ENCODE measurements at regions not wholly inside any gene's neighbourhood (a gene's known extent, or its start where the extent isn't known, plus 50 kb on each side); places are given as distances from the start of the nearest gene placed in this dataset.
"Not testable (repeated sequence)": the region's sequence is repeated elsewhere in the genome, so short reads cannot be mapped to it uniquely, and the experiment has no call there.

DNA sequence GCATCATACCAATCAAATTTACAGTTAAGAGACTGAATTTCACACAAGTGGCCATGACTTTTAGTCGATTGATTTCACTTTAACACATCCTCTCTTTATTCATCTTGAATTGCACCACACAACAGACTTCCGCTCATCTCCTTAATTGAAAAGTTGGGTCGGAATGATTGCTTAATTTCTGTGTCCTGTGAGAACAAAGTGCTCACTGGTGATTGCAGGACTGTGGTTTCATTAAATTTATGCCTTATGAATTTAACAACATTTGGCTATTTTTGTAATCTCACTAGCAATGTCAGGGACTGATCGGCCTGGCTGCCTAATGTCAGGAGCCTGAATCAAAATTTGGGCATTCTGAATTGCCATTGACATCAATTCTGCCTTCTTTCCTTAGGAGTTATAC is 1447.3 kb upstream of the ACO1 start:
- CTCF ChIA-PET = no interaction called here

DNA sequence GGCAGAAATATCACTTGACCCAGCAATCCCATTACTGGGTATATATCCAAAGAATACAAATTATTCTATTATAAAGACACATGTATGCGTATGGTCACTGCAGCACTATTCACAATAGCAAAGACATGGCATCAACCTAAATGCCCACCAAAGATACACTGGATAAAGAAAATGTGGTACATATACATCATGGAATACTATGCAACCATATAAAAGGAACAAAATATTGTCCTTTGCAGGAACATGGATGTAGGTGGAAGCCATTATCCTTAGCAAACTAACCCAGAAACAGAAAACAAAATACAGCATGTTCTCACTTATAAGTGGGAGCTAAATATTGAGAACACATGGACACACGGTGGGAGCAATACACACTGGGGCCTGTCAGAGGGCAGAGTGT is 1441.6 kb upstream of the ACO1 start:
- H3K4me1 ChIP-seq; H3K4me1 Mint-ChIP-seq (ENCODE audit: low read depth, unreplicated experiment); H3K4me3 ChIP-seq (ENCODE audit: low read depth, low read length); H3K36me3 ChIP-seq (ENCODE audit: control insufficient read depth, insufficient read depth, low read length); H3K4me3 Mint-ChIP-seq (ENCODE audit: unreplicated experiment); POLR2A ChIA-PET; H3K9me3 ChIP-seq; BruUV-seq (replicated peaks); H3K9me3 Mint-ChIP-seq (ENCODE audit: unreplicated experiment); DNase-seq; intact Hi-C loops (cut with micrococcal nuclease; ENCODE audit: unreplicated experiment); H3K27me3 Mint-ChIP-seq (ENCODE audit: insufficient read depth, unreplicated experiment); H3K27ac Mint-ChIP-seq (ENCODE audit: unreplicated experiment); H3K27me3 ChIP-seq (replicated peaks; ENCODE audit: control insufficient read depth, insufficient read depth, low read length); CTCF ChIA-PET; H3K36me3 Mint-ChIP-seq (ENCODE audit: insufficient read depth, unreplicated experiment): not testable (repeated sequence)

More for the DNA sequence above, 1447.3 kb upstream of the ACO1 start:
- Mint-ChIP-seq H3K4me3 (ENCODE audit: unreplicated experiment) (no peak overlapping the region), H3K9me3 (ENCODE audit: unreplicated experiment) (no peaks in the 10 kb centered on the region), H3K36me3 (ENCODE audit: insufficient read depth, unreplicated experiment) (no peaks in the 10 kb centered on the region), H3K27me3 (ENCODE audit: insufficient read depth, unreplicated experiment) (no peaks in the 10 kb centered on the region), H3K27ac (ENCODE audit: unreplicated experiment) (no peak overlapping the region), H3K4me1 (ENCODE audit: low read depth, unreplicated experiment) (no peaks in the 10 kb centered on the region)
- H3K4me3 ChIP-seq (ENCODE audit: low read depth, low read length) = no peak overlapping the region
- no peaks in the 10 kb centered on the region for H3K9me3 ChIP-seq
- POLR2A ChIA-PET = no interaction called here
- H3K27me3 ChIP-seq (replicated peaks; ENCODE audit: control insufficient read depth, insufficient read depth, low read length) = no peaks in the 10 kb centered on the region
- intact Hi-C loops (cut with micrococcal nuclease; ENCODE audit: unreplicated experiment) = no loop called here
- TF ChIP-seq CTCF (IDR thresholded peaks at IDR 0.05; ENCODE audit: insufficient read depth in 1 of 2, low read depth in 1 of 2, low read length in 1 of 2, severe bottlenecking in 1 of 2, unreplicated experiment in 1 of 2) = no peak
- H3K36me3 ChIP-seq (ENCODE audit: control insufficient read depth, insufficient read depth, low read length) = no peaks in the 10 kb centered on the region
- no peaks in the 10 kb centered on the region for H3K4me1 ChIP-seq
- BruUV-seq (replicated peaks) = no TSS peak
- DNase-seq = no peak

DNA sequence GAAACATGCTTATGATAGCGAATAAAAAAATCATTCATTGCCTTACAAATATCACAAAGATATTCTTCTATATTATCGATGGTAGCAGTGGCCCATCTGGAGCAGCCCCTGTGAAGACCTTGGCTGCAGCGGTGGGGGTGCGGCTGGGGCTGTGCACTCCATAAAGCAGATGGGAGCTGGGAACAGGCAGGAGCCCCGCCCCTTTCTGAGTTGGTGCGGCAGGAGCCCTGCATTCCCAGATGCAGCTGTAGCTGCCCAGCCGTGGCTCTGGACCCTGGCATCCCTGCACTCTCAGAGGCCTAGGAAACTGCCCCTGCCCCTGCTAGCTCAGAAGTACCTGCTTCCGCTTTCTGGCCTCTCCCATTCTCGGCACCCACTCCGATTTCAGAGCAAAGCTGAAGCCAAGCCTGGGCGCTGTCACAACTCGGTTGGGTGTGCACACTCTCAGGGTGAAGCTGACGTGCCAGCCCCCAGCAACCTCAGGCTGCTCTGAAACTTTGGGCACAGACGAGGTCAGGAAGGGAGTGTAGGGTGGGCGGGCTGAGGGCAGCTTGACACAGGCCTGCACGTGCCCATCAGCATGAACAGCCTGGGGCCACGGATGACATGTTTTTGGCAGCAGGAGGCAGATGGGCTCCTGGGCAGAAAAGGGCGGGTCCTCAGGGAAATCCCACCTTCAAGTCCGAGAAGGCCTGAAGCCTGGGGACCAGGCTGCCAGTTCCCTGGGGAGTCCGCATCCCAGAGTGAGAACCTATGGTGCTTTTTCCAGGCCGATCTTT is 1440.8 kb upstream of the ACO1 start:
- Mint-ChIP-seq H3K4me3 (ENCODE audit: unreplicated experiment) (no peak overlapping the region), H3K4me1 (ENCODE audit: low read depth, unreplicated experiment) (no peaks in the 10 kb centered on the region), H3K27ac (ENCODE audit: unreplicated experiment) (no peak overlapping the region), H3K9me3 (ENCODE audit: unreplicated experiment) (no peaks in the 10 kb centered on the region), H3K27me3 (ENCODE audit: insufficient read depth, unreplicated experiment) (peaks cover 3% of the 10 kb centered on the region), H3K36me3 (ENCODE audit: insufficient read depth, unreplicated experiment) (no peaks in the 10 kb centered on the region)
- intact Hi-C loops (cut with micrococcal nuclease; ENCODE audit: unreplicated experiment) = no loop called here
- BruUV-seq (replicated peaks) = no TSS peak
- Histone ChIP-seq H3K4me3 (ENCODE audit: low read depth, low read length) (no peak overlapping the region), H3K27me3 (replicated peaks; ENCODE audit: control insufficient read depth, insufficient read depth, low read length) (no peaks in the 10 kb centered on the region), H3K4me1 (no peaks in the 10 kb centered on the region), H3K36me3 (ENCODE audit: control insufficient read depth, insufficient read depth, low read length) (no peaks in the 10 kb centered on the region), H3K9me3 (no peaks in the 10 kb centered on the region; the same call in 1 of the 2 replicates)
- POLR2A ChIA-PET = no interaction called here
- no peak for TF ChIP-seq CTCF (IDR thresholded peaks at IDR 0.05; ENCODE audit: insufficient read depth in 1 of 2, low read depth in 1 of 2, low read length in 1 of 2, severe bottlenecking in 1 of 2, unreplicated experiment in 1 of 2)
- CTCF ChIA-PET = no interaction called here
- no peak for DNase-seq

DNA sequence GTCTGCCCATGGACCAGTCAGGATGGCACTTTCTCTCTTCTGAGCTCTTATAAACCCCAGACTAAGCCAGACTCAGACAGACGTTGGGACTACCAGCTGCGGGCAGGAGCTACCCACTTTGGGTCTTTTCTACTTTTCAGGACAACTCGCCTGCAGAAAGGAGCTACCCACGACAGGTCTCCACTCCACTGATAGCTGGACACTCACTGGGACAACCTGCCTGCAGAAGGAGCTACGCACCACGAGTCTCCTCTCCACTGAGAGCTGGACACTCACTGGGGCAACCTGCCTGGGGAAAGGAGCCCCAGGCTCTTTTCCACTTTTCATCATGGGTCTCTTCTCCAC is 1440.2 kb upstream of the ACO1 start:
- Histone ChIP-seq H3K36me3 (ENCODE audit: control insufficient read depth, insufficient read depth, low read length) (no peaks in the 10 kb centered on the region), H3K4me1 (no peaks in the 10 kb centered on the region), H3K27me3 (replicated peaks; ENCODE audit: control insufficient read depth, insufficient read depth, low read length) (no peaks in the 10 kb centered on the region), H3K9me3 (no peaks in the 10 kb centered on the region; the same call in 1 of the 2 replicates), H3K4me3 (ENCODE audit: low read depth, low read length) (no peak overlapping the region)
- ChIA-PET CTCF (no interaction called here), POLR2A (no interaction called here)
- TF ChIP-seq CTCF (IDR thresholded peaks at IDR 0.05; ENCODE audit: insufficient read depth in 1 of 2, low read depth in 1 of 2, low read length in 1 of 2, severe bottlenecking in 1 of 2, unreplicated experiment in 1 of 2) = no peak
- intact Hi-C loops (cut with micrococcal nuclease; ENCODE audit: unreplicated experiment) = no loop called here
- peaks cover 3% of the 10 kb centered on the region for H3K27me3 Mint-ChIP-seq (ENCODE audit: insufficient read depth, unreplicated experiment)
- H3K36me3 Mint-ChIP-seq (ENCODE audit: insufficient read depth, unreplicated experiment) = no peaks in the 10 kb centered on the region
- H3K4me3 Mint-ChIP-seq (ENCODE audit: unreplicated experiment) = no peak overlapping the region
- no peak for DNase-seq
- no TSS peak for BruUV-seq (replicated peaks)
- no peaks in the 10 kb centered on the region for H3K9me3 Mint-ChIP-seq (ENCODE audit: unreplicated experiment)
- H3K4me1 Mint-ChIP-seq (ENCODE audit: low read depth, unreplicated experiment) = no peaks in the 10 kb centered on the region
- no peak overlapping the region for H3K27ac Mint-ChIP-seq (ENCODE audit: unreplicated experiment)
